ENCODE measurements at regions not wholly inside any gene's neighbourhood (a gene's known extent, or its start where the extent isn't known, plus 50 kb on each side); places are given as distances from the start of the nearest gene placed in this dataset.

DNA sequence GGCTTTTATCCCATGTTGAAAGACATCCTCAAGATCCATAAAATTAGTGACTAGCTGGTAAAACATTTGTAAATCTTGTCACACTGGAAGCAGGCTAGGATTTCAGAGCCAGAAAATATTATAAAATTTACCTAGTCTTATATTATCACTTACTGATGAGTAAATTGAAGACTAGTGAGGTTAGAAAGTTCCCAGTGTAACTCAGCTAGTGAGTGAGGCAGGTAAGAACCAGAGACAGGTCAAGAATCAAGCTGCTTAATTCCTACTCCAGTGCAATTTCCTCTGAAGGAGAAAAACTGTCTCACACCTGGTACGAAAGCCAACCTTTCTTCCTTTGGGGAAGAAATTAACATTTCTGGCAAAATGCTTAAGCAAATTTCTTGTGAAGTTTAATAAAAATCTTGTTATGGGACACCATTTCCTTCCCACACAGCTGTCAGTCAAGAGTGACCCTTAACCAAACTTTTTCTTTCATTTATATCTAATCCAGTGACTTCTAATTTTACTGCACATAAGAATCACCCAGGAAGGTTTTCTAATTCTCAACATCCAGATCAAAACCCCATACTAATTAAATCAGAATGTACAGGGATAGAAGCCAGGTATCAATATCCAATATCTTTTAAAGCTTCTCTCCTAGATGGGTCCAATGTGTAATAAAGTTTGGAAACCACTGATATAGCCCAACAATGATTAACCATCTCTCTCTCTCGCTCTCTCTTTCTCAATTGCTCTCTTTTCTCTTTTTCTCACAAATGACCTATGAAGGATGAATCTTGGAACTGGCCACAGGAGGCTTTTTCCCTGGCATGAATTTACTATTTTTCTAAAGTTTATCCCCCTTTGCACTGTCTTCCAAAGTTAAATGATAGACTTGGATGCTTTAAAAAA lies 264.3 kb upstream of the SLC39A10 start:
- no peak overlapping the region for H3K4me3 ChIP-seq (ENCODE audit: low read depth, low read length)
- TF ChIP-seq, protein P1, sequence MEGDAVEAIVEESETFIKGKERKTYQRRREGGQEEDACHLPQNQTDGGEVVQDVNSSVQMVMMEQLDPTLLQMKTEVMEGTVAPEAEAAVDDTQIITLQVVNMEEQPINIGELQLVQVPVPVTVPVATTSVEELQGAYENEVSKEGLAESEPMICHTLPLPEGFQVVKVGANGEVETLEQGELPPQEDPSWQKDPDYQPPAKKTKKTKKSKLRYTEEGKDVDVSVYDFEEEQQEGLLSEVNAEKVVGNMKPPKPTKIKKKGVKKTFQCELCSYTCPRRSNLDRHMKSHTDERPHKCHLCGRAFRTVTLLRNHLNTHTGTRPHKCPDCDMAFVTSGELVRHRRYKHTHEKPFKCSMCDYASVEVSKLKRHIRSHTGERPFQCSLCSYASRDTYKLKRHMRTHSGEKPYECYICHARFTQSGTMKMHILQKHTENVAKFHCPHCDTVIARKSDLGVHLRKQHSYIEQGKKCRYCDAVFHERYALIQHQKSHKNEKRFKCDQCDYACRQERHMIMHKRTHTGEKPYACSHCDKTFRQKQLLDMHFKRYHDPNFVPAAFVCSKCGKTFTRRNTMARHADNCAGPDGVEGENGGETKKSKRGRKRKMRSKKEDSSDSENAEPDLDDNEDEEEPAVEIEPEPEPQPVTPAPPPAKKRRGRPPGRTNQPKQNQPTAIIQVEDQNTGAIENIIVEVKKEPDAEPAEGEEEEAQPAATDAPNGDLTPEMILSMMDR (conservative IDR thresholded peaks at IDR 0.05; ENCODE audit: low read depth, low read length): no peak
- no peak for DNase-seq (ENCODE audit: low read depth)

DNA sequence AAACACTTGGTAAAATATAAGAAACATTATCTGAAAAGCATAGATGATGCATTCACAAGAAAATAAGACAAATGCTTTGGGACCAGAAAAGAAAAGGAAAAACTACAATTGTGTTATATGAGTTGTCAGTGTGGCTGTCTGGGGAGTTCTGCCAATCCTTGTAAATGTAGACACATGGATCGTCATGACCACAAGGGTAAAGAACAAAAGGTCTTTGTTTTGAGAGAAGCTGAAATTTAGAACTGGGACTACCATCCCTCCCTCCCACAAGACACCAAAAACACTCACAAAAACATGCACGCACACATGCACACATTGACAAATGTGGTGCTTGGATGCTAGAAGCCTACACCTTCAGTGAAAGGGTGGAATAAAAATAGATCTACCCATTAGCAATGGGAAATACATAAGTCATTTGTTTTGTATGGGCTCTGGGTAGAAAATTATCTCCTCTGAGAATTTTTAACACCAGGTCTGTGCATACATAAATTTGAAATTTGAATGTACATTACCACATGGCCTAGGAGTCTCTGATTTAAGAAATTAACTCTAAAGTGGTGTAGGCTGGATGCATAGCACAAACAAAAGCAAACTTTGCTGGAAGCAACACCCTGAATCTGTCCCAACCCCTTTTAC lies 266.2 kb upstream of the SLC39A10 start:
- TF ChIP-seq, protein P1 (conservative IDR thresholded peaks at IDR 0.05; ENCODE audit: low read depth, low read length): no peak
- DNase-seq (ENCODE audit: low read depth): no peak
- H3K4me3 ChIP-seq (ENCODE audit: low read depth, low read length): no peak overlapping the region

DNA sequence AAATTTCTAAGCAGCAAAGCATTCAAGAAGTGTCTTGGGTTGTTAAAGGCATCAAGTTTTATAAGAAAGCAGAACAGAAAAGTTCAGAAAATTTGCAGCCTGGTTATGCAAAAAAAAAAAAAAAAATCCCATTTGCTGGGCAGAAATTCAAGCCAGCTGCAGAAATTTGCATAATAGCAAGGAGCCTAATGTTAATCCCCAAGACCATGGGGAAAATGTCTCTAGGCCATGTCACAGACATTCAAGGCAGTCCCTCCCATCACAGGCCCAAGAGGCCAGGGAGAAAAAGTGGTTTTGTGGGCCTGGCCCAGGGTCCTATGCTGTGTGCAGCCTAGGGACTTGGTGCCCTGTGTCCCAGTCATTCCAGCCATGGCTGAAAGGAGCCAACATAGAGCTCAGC lies 269.0 kb upstream of the SLC39A10 start:
- no peak overlapping the region for H3K4me3 ChIP-seq (ENCODE audit: low read depth, low read length)
- TF ChIP-seq, protein P1 (conservative IDR thresholded peaks at IDR 0.05; ENCODE audit: low read depth, low read length): no peak
- no peak for DNase-seq (ENCODE audit: low read depth)

DNA sequence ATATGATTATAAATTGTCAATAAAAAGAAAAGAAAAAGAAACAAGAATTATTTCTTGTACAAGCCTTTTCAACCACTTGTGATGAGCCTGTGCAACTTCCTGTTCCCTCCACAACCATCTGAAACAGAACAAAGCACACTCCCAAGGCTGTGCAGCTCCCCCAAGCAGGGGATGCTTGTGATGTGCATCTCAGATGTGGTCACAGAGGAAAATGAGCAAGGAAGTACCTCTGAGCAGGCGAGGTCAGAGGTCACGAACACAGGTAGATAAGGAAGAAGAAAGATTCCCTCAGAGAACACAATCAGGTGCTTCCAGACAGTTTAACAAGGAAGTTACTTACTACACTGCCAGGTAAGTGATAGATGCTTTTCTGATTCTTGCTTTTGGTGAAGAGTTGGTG lies 274.8 kb upstream of the SLC39A10 start:
- DNase-seq (ENCODE audit: low read depth): no peak
- TF ChIP-seq, protein P1 (conservative IDR thresholded peaks at IDR 0.05; ENCODE audit: low read depth, low read length): no peak

DNA sequence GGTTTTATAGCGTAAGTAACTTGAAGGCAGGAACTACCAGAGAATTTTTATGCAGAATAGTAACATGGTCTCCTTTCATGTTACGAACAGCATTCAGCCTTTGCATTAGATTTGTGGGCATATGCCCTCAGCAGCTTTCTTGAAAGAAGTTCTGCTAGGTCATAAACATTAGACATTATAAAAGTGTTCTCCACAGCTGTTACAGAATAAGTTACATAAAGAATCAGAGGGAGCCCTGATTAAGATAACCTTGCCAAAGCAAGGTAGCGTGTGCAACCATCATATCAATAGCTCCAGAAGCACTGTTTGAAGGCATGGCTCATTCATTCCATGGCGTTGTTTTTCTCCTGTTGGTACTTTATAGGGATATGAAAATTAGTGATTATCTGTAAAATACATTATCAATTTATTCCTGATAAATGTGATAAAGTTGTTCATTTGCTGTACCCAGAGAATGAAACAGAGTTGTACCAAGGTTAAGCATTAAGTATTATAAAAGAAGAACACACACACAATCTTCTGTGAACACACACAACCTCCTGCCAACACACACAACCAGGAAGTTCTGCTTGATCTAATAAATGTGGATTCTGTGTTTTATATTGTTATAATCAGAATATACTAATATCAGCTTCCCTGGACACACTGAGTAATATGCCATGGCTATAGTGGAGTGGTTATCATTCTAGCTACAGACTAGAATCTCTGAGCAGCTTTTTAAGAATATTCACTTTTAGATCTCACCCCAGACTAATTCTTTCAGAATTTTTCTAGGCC lies 286.7 kb upstream of the SLC39A10 start:
- no peak overlapping the region for H3K4me3 ChIP-seq (ENCODE audit: low read depth, low read length)
- TF ChIP-seq, protein P1 (conservative IDR thresholded peaks at IDR 0.05; ENCODE audit: low read depth, low read length): no peak
- no peak for DNase-seq (ENCODE audit: low read depth)

More for the DNA sequence above, 274.8 kb upstream of the SLC39A10 start:
- H3K4me3 ChIP-seq (ENCODE audit: low read depth, low read length): no peak overlapping the region

DNA sequence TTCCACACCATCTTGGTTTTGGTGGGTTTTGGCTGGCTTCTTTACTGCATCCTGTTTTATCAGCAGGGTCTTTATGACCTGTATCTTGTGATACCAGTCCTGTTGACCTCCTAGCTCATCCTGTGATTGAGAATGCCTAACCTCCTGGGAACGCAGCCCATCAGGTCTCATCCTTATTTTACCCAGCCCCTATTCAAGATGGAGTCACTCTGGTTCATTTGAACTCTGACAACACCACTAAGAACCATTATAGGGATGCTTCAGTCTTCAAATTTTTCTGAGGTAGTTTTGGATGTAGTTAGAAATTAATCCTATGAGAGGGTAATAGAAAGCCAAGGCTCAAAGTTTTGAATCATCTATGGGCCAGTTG lies 287.8 kb upstream of the SLC39A10 start:
- no peak for DNase-seq (ENCODE audit: low read depth)
- TF ChIP-seq, protein P1 (conservative IDR thresholded peaks at IDR 0.05; ENCODE audit: low read depth, low read length): no peak
- no peak overlapping the region for H3K4me3 ChIP-seq (ENCODE audit: low read depth, low read length)
